Trophoblast cell (in vitro differentiated cells and primary cell): ENCODE measurements at regions not wholly inside any gene's neighbourhood (a gene's known extent, or its start where the extent isn't known, plus 50 kb on each side); places are given as distances from the start of the nearest gene placed in this dataset.

Source experiments
- DNase-seq, 2 donors: peaks; one replicate each; pipeline ENCODE4 v3.0.0-alpha.2; 2016
- H2AFZ ChIP-seq: 2 replicates; pipeline ENCODE4 v1.6.1; 2013; ENCODE audit warnings: low read length, moderate library complexity, mild to moderate bottlenecking; ENCODE audit not compliant: insufficient read depth, poor library complexity
- H2AK5ac ChIP-seq: 2 replicates; pipeline ENCODE4 v1.6.1; 2013; ENCODE audit warnings: mild to moderate bottlenecking, low read length
- H2BK120ac ChIP-seq: 2 replicates; pipeline ENCODE4 v1.6.1; 2013; ENCODE audit warnings: low read length, mild to moderate bottlenecking, moderate library complexity; ENCODE audit not compliant: insufficient read depth, poor library complexity
- H2BK12ac ChIP-seq: 2 replicates; pipeline ENCODE4 v1.6.1; 2013; ENCODE audit warnings: mild to moderate bottlenecking, low read length, moderate library complexity
- H2BK5ac ChIP-seq: 2 replicates; pipeline ENCODE4 v1.6.1; 2013; ENCODE audit warnings: low read length, low read depth, moderate library complexity, mild to moderate bottlenecking; ENCODE audit not compliant: poor library complexity
- H3K14ac ChIP-seq: 2 replicates; pipeline ENCODE4 v1.6.1; 2013; ENCODE audit warnings: mild to moderate bottlenecking, low read length
- H3K18ac ChIP-seq: 2 replicates; pipeline ENCODE4 v1.6.1; 2013; ENCODE audit warnings: mild to moderate bottlenecking, low read length
- H3K23ac ChIP-seq: 2 replicates; pipeline ENCODE4 v1.6.1; 2013; ENCODE audit warnings: low read length
- H3K27ac ChIP-seq: 2 replicates; pipeline ENCODE4 v1.5.1; 2013; ENCODE audit warnings: low read depth, mild to moderate bottlenecking, inconsistent platforms, low read length, moderate library complexity
- H3K27me3 ChIP-seq: 2 replicates; pipeline ENCODE4 v1.6.1; 2013; ENCODE audit warnings: inconsistent platforms, mild to moderate bottlenecking, low read length, moderate library complexity; ENCODE audit not compliant: insufficient read depth
- H3K36me3 ChIP-seq, 2 experiments: 1 replicate in 1 of 2; 2 replicates in 1 of 2; pipeline ENCODE4 v1.6.1; 2013; ENCODE audit warnings: low read length in 2 of 2, mild to moderate bottlenecking in 2 of 2, moderate library complexity in 1 of 2; ENCODE audit not compliant: insufficient read depth in 2 of 2, control insufficient read depth in 1 of 2
- H3K4ac ChIP-seq: 2 replicates; pipeline ENCODE4 v1.6.1; 2013; ENCODE audit warnings: low read depth, mild to moderate bottlenecking, low read length, moderate library complexity
- H3K4me1 ChIP-seq, 2 experiments: 1 replicate in 1 of 2; 2 replicates in 1 of 2; pipeline ENCODE4 v1.6.1; 2013; ENCODE audit warnings: low read length in 2 of 2, mild to moderate bottlenecking in 2 of 2, moderate library complexity in 1 of 2; ENCODE audit not compliant: insufficient read depth in 2 of 2, control insufficient read depth in 1 of 2
- H3K4me2 ChIP-seq: 2 replicates; pipeline ENCODE4 v1.6.1; 2013; ENCODE audit warnings: inconsistent platforms, mild to moderate bottlenecking, low read length, moderate library complexity
- H3K4me3 ChIP-seq: 2 replicates; pipeline ENCODE4 v1.5.1; 2013; ENCODE audit warnings: mild to moderate bottlenecking, low read depth, low read length, inconsistent platforms
- H3K79me1 ChIP-seq: one replicate; pipeline ENCODE4 v1.6.1; 2013; ENCODE audit warnings: low read length
- H3K79me2 ChIP-seq: 2 replicates; pipeline ENCODE4 v1.6.1; 2013; ENCODE audit warnings: low read length, mild to moderate bottlenecking; ENCODE audit not compliant: control insufficient read depth, insufficient read depth, poor library complexity
- H3K9ac ChIP-seq: 2 replicates; pipeline ENCODE4 v1.6.1; 2013; ENCODE audit warnings: mild to moderate bottlenecking, low read length
- H3K9me3 ChIP-seq: 2 replicates; pipeline ENCODE4 v1.6.1; 2013; ENCODE audit warnings: low read depth, mild to moderate bottlenecking, control low read depth, inconsistent platforms, low read length; ENCODE audit not compliant: insufficient read depth
- H4K12ac ChIP-seq: 2 replicates; pipeline ENCODE4 v1.6.1; 2013; ENCODE audit warnings: low read depth, mild to moderate bottlenecking, low read length, moderate library complexity
- H4K8ac ChIP-seq: 2 replicates; pipeline ENCODE4 v1.6.1; 2013; ENCODE audit warnings: low read depth, mild to moderate bottlenecking, low read length, moderate library complexity
- H4K91ac ChIP-seq: one replicate; pipeline ENCODE4 v1.6.1; 2013; ENCODE audit warnings: low read depth, mild to moderate bottlenecking, low read length, moderate library complexity
- WGBS: extraction: QIAGEN DNeasy Blood & Tissue Kit; methylation state at CpG from one replicate; pipeline ENCODE4 v1.1.7; 2013; ENCODE audit warnings: missing lambda C conversion rate; ENCODE audit not compliant: insufficient read length, insufficient coverage; ENCODE audit errors: extremely low coverage; 5-methylcytosine and 5-hydroxymethylcytosine counted together

- no peaks in the 10 kb centered on the region for H3K27me3 ChIP-seq
- H4K12ac ChIP-seq: no peak overlapping the region
- no peak overlapping the region for H4K8ac ChIP-seq
- H3K9ac ChIP-seq: no peak overlapping the region
- H2AFZ ChIP-seq: no peak overlapping the region
- no peak overlapping the region for H3K14ac ChIP-seq
- no peaks in the 10 kb centered on the region for H3K36me3 ChIP-seq
- WGBS: no CpG with 5 or more reads among the region's 4 CpGs
- peaks cover 3% of the 10 kb centered on the region for H3K79me1 ChIP-seq
- peaks cover 2 to 6% of the 10 kb centered on the region in 2 experiments for H3K4me1 ChIP-seq
- H3K79me2 ChIP-seq: no peaks in the 10 kb centered on the region
- no peak overlapping the region for H2AK5ac ChIP-seq
- no peak overlapping the region for H3K27ac ChIP-seq
- DNase-seq: no peak
- no peaks in the 10 kb centered on the region for H3K9me3 ChIP-seq
- H2BK5ac ChIP-seq: no peak overlapping the region
- H2BK120ac ChIP-seq: no peak overlapping the region
- H2BK12ac ChIP-seq: no peak overlapping the region
- H3K23ac ChIP-seq: no peak overlapping the region
- H3K4me2 ChIP-seq: no peak overlapping the region
- H3K18ac ChIP-seq: no peak overlapping the region
- H4K91ac ChIP-seq: no peak overlapping the region
- no peak overlapping the region for H3K4me3 ChIP-seq
- no peak overlapping the region for H3K4ac ChIP-seq
Observed at GRCh38 chr10:60450291-60450690, 60.6 kb upstream of the ANK3 start.

DNA sequence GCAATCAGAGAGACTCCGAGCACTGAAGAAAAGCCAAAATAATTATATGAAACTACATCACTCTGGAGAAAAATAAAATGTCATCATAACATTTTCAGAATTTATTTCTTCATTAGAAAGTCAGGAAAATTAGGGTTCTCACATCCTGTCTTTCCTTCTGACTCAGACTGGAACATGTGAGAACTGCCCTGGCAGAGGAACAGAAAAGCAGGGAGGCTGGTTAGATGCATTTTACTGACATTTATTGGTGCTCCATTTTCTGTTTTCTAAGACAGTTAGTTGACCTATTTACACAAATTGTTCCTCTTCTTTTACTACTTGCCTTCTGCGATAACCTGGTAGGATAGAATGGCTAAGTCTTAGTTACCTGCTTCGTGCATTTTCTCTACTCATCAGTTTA is 58.6 kb upstream of the ANK3 start:
- no peak overlapping the region for H2BK5ac ChIP-seq
- no peak overlapping the region for H3K27ac ChIP-seq
- H3K79me2 ChIP-seq: no peaks in the 10 kb centered on the region
- no peak overlapping the region for H4K91ac ChIP-seq
- no peak overlapping the region for H3K18ac ChIP-seq
- peaks cover 3% of the 10 kb centered on the region for H3K79me1 ChIP-seq
- WGBS: no CpG with 5 or more reads among the region's 3 CpGs
- no peaks in the 10 kb centered on the region for H3K27me3 ChIP-seq
- no peak overlapping the region for H3K14ac ChIP-seq
- DNase-seq: no peak
- no peak overlapping the region for H3K4ac ChIP-seq
- H3K23ac ChIP-seq: no peak overlapping the region
- H3K9me3 ChIP-seq: no peaks in the 10 kb centered on the region
- H3K9ac ChIP-seq: no peak overlapping the region
- H3K36me3 ChIP-seq: no peaks in the 10 kb centered on the region
- H3K4me2 ChIP-seq: no peak overlapping the region
- H2BK120ac ChIP-seq: no peak overlapping the region
- H3K4me3 ChIP-seq: no peak overlapping the region
- H4K8ac ChIP-seq: no peak overlapping the region
- H2AFZ ChIP-seq: no peak overlapping the region
- no peak overlapping the region for H2AK5ac ChIP-seq
- peaks cover 2 to 6% of the 10 kb centered on the region in 2 experiments for H3K4me1 ChIP-seq
- H2BK12ac ChIP-seq: no peak overlapping the region
- no peak overlapping the region for H4K12ac ChIP-seq

DNA sequence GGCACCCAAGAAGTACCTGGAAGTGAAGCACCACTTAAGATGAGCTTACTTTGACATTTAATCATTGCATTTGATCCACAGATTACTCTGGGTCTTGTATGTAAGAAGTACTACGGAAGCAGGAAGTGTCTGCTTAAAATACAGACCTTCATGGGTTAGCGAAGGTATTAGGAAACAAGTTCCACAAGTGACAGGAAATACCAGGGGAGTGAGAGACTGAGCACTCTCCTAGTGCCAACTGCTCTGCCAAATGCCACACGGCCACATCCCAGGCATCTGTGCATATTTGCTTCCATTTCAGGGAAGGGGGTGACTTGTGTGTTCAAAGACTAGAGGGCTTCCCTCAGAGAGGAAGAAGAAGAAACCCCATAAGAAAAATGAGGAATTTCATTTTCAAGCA is 57.2 kb upstream of the ANK3 start:
- Histone ChIP-seq H3K4me1 (peaks cover 2 to 6% of the 10 kb centered on the region in 2 experiments), H3K4me3 (no peak overlapping the region), H2BK12ac (peak overlapping the region; percentile 91), H3K36me3 (no peaks in the 10 kb centered on the region), H2BK5ac (no peak overlapping the region), H3K18ac (no peak overlapping the region), H3K4me2 (no peak overlapping the region), H3K4ac (no peak overlapping the region), H3K9me3 (no peaks in the 10 kb centered on the region), H3K14ac (no peak overlapping the region), H2BK120ac (no peak overlapping the region), H3K27me3 (no peaks in the 10 kb centered on the region), H3K27ac (peak overlapping the region; percentile 3), H4K12ac (no peak overlapping the region), H4K91ac (no peak overlapping the region), H2AK5ac (no peak overlapping the region), H3K79me1 (peaks cover 3% of the 10 kb centered on the region), H4K8ac (no peak overlapping the region), H3K9ac (no peak overlapping the region), H2AFZ (no peak overlapping the region), H3K23ac (no peak overlapping the region), H3K79me2 (no peaks in the 10 kb centered on the region)
- peak in 1 of 2 donors; percentile 8 for DNase-seq
- no CpG with 5 or more reads among the region's 3 CpGs for WGBS

DNA sequence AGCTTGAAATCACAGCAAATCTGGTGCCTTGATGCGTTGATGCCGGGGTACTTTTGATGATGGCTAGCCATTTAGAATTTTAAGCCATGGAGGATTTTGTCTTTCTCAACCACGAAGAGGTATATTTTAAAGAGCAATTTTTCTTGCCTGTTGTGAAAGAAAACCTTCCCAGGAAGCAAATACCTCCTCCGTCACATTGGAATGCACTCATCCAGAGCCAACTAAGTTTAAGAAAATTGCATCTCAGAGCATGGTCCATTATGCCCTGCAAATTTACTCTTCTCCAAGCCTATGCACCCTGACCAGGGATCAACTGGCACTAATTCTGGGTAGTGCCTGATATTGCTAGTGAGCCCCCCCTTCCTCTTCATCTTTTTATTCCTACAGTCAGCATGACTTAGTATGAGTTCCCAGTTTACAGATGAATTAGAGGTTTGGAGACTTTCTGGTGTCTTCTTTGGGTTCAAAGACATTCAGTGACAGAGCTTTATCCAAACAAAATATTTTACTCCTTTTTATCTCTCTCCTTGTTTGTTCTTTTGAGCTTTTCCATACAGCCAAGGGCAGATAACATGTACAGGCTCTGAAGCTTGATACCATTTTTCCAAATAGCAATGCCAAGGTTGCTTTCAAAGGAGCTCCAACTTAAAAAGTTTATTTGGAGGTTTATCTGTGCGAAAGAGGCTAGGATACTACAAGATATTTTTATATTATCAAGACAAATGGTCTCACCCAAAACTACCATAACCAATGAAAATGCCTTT is 56.6 kb upstream of the ANK3 start:
- Histone ChIP-seq H2BK120ac (no peak overlapping the region), H2AK5ac (no peak overlapping the region)

More for the DNA sequence above, 56.6 kb upstream of the ANK3 start:
- no CpG with 5 or more reads among the region's 5 CpGs for WGBS
- H3K4me1 ChIP-seq: peaks cover 2 to 6% of the 10 kb centered on the region in 2 experiments
- H3K9me3 ChIP-seq: no peaks in the 10 kb centered on the region
- no peak overlapping the region for H3K4me3 ChIP-seq
- H3K79me1 ChIP-seq: peaks cover 3% of the 10 kb centered on the region
- H3K23ac ChIP-seq: no peak overlapping the region
- no peak overlapping the region for H4K12ac ChIP-seq
- peak overlapping the region; percentile 67 for H3K27ac ChIP-seq
- no peak overlapping the region for H3K14ac ChIP-seq
- H2AFZ ChIP-seq: no peak overlapping the region
- no peak overlapping the region for H3K9ac ChIP-seq
- H4K91ac ChIP-seq: no peak overlapping the region
- H3K27me3 ChIP-seq: no peaks in the 10 kb centered on the region
- no peak overlapping the region for H2BK5ac ChIP-seq
- peak in 1 of 2 donors; percentile 24 for DNase-seq
- H3K4ac ChIP-seq: no peak overlapping the region
- H3K36me3 ChIP-seq: no peaks in the 10 kb centered on the region
- H3K18ac ChIP-seq: no peak overlapping the region
- H3K79me2 ChIP-seq: no peaks in the 10 kb centered on the region
- peak overlapping the region; percentile 24 for H3K4me2 ChIP-seq
- H2BK12ac ChIP-seq: no peak overlapping the region
- no peak overlapping the region for H4K8ac ChIP-seq
